ENCODE measurements at regions not wholly inside any gene's neighbourhood (a gene's known extent, or its start where the extent isn't known, plus 50 kb on each side); places are given as distances from the start of the nearest gene placed in this dataset.

- TF ChIP-seq CTCF (IDR thresholded peaks at IDR 0.05; ENCODE audit: control extremely low read depth in 1 of 3, insufficient read depth in 1 of 3, low read depth in 1 of 3, low read length in 3 of 3): no peak
- TF ChIP-seq POLR2A (IDR thresholded peaks at IDR 0.05; ENCODE audit: control extremely low read depth in 1 of 2, low read depth in 2 of 2, low read length in 2 of 2): no peak
- no peak for TF ChIP-seq KDM4A (IDR thresholded peaks at IDR 0.05; ENCODE audit: low read depth, low read length, severe bottlenecking)
- no peak for TF ChIP-seq TAF1 (IDR thresholded peaks at IDR 0.05; ENCODE audit: low read depth, low read length)
- no peak for TF ChIP-seq SP2 (IDR thresholded peaks at IDR 0.05; ENCODE audit: low read length)
These were observed 209.7 kb upstream of the KLF3 start for GRCh38 chr4:38454284-38454683.
